ENCODE measurements at regions not wholly inside any gene's neighbourhood (a gene's known extent, or its start where the extent isn't known, plus 50 kb on each side); places are given as distances from the start of the nearest gene placed in this dataset.

DNA sequence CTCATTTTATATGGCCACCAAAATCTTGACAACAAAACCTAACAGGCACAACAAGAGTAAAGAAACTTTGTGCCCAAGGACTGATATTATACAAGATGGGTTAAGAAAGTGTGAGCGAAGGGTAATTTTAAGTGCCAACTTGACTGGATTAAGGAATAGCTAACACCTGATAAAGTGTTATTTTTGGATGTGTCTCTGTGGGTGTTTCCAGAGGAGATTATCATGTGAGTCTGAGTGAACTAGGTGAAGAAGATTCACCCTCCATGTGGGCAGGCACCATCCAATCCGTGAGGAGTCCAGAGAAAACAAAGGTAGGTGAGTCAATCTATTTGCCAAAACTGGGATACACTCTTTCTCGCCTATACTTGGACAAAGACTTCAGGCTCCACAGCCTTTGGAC lies 461.6 kb downstream of the ETS1 start:
- H3K4me3 ChIP-seq (ENCODE audit: low read length), result no peak overlapping the region
- DNase-seq (ENCODE audit: low read depth), result no peak
- TF ChIP-seq, protein P1, sequence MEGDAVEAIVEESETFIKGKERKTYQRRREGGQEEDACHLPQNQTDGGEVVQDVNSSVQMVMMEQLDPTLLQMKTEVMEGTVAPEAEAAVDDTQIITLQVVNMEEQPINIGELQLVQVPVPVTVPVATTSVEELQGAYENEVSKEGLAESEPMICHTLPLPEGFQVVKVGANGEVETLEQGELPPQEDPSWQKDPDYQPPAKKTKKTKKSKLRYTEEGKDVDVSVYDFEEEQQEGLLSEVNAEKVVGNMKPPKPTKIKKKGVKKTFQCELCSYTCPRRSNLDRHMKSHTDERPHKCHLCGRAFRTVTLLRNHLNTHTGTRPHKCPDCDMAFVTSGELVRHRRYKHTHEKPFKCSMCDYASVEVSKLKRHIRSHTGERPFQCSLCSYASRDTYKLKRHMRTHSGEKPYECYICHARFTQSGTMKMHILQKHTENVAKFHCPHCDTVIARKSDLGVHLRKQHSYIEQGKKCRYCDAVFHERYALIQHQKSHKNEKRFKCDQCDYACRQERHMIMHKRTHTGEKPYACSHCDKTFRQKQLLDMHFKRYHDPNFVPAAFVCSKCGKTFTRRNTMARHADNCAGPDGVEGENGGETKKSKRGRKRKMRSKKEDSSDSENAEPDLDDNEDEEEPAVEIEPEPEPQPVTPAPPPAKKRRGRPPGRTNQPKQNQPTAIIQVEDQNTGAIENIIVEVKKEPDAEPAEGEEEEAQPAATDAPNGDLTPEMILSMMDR (conservative IDR thresholded peaks at IDR 0.05; ENCODE audit: low read length), result no peak

DNA sequence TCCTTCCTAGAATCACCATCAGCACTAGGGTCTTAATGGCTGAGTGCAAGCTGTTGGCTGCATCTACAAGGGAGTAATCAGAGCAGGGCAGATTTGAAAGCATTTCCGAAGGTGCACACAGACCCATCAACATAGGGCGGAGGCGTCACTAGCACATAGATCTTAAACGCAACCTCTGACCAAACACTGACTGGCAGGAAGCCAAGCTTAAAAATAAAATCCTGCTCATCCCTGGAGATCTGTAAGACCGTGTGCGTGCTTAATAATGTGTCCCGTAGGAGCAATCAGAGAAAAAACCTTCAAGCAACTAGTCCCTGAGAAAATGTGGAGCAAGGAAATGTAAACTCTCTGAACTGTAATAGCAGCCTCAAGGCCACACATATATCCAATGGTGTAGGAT lies 470.5 kb downstream of the ETS1 start:
- no peak overlapping the region for H3K4me3 ChIP-seq (ENCODE audit: low read length)
- DNase-seq (ENCODE audit: low read depth), result no peak
- TF ChIP-seq, protein P1 (conservative IDR thresholded peaks at IDR 0.05; ENCODE audit: low read length), result no peak

DNA sequence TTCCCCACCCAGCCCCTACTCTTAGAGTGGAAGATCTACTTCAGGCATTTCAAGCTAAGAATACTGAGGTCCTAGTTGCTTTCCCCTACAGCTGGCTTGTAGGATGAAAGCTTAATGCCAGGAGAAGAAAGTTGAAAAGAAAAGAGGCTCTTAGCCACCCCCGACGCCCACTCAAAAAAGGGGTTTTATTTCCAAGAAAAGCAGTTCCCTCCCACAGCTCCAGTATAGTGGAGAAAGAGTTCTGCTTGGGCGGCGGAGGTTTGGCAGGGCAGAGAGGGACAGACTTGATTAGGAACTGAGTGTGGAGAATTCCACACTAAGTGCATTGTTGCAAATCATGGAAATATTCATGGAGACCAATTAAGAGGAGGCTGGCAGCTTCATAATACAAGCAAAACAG lies 470.9 kb downstream of the ETS1 start:
- no peak overlapping the region for H3K4me3 ChIP-seq (ENCODE audit: low read length)
- TF ChIP-seq, protein P1 (conservative IDR thresholded peaks at IDR 0.05; ENCODE audit: low read length), result no peak
- DNase-seq (ENCODE audit: low read depth), result no peak

DNA sequence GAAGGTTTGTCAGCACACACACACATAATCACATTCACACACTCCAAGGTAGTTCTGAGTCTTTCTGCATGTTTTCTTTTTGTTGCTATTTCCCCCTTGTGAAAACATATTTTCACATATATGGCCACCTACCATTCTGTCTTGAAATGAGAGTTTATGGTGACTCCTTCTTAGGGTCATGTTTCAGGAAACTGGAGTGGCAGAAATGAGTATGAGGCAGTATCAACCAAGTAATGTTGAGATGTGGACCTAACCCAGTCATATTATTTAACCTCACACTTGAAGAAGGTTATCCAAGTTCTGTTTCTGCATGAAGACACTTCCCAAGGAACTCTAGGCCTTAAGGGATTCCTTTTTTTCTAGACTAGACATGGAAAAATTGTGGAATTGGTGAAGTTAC lies 481.4 kb downstream of the ETS1 start:
- H3K4me3 ChIP-seq (ENCODE audit: low read length), result no peak overlapping the region
- DNase-seq (ENCODE audit: low read depth), result no peak
- TF ChIP-seq, protein P1 (conservative IDR thresholded peaks at IDR 0.05; ENCODE audit: low read length), result no peak

DNA sequence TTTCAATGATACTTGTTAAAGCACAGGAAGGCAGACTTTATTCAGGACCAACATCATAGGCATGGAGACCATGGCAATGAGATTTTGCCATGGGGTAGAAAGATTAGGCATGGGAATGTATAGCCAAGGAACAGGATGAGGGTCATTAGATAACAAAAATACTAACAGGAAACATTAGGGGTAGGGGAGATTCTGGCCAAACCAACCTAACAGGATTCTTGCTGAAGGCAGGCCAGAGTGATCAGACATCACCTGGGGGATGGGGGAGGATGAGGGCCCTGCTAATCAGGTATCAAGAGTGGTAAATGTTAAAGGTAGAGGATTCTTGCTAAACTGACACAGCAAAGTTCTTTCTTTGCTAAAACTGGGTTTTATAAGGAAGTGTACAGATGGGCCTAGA lies 481.8 kb downstream of the ETS1 start:
- TF ChIP-seq, protein P1 (conservative IDR thresholded peaks at IDR 0.05; ENCODE audit: low read length), result no peak
- no peak for DNase-seq (ENCODE audit: low read depth)
- H3K4me3 ChIP-seq (ENCODE audit: low read length), result no peak overlapping the region

DNA sequence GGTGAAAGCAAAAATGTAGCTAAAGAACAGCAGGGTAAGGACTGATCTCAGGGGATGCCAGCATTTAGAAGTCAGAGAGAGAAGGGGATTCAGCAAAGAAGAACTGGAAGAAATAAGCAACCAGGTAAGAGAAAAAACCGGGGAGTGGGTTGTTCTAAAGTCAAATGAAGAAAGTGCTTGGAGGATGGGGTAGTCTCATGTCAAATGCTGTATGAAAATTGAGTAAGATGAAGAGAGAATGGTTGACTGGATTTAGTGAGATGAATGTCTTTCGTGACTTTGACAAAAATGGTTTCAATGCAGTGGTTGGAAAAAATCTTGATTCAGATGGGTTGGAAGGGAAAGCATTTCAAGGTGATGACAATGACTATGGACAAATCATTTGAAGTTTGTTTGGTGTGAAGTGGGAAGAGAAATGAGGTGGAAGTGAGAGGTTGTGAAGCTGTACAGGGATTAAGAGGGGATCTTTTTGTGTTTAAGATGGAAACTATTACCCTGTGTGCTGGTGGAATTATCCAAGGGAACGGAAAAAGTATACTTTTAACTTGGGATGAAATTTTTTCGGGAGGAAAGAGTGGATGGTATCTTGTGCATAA lies 484.0 kb downstream of the ETS1 start:
- no peak for DNase-seq (ENCODE audit: low read depth)
- no peak overlapping the region for H3K4me3 ChIP-seq (ENCODE audit: low read length)
- TF ChIP-seq, protein P1 (conservative IDR thresholded peaks at IDR 0.05; ENCODE audit: low read length), result no peak

DNA sequence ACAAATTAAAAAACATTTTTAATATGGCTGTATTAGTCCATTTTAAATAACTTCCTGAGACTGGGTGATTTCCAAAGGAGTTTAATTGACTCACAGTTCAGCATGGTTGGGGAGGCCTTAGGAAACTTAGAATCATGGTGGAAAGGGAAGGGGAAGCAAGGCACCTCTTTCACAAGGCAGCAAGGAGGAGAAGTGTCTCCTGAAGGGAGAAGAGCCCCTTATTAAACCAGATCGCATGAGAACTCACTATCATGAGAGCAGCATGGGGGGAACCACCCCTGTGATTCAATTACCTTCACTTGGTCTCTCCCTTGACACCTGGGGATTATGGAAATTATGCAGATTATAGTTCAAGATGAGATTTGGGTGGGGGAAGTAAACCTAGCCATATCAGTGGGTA lies 488.6 kb downstream of the ETS1 start:
- TF ChIP-seq, protein P1 (conservative IDR thresholded peaks at IDR 0.05; ENCODE audit: low read length), result no peak
- no peak for DNase-seq (ENCODE audit: low read depth)
- H3K4me3 ChIP-seq (ENCODE audit: low read length), result no peak overlapping the region
